Uterus (tissue), 3 donors: ENCODE measurements at regions not wholly inside any gene's neighbourhood (a gene's known extent, or its start where the extent isn't known, plus 50 kb on each side); places are given as distances from the start of the nearest gene placed in this dataset.

Source experiments
- DNase-seq, 2 donors: peaks; one replicate each; pipeline ENCODE4 v3.0.0-alpha.2; 2019 to 2020
- H3K27ac ChIP-seq, 2 donors: fragments of 200-600 bp; sonication (generic); 1 replicate in 1 of 2; 2 replicates in 1 of 2; pipeline ENCODE4 v1.5.1; 2016 to 2018
- H3K27me3 ChIP-seq, 2 donors: fragments of 200-600 bp; sonication (generic); one replicate each; pipeline ENCODE4 v1.5.1; 2018 to 2019; ENCODE audit warnings: control low read depth in 1 of 2
- H3K36me3 ChIP-seq, 2 donors: fragments of 200-600 bp; sonication (generic); one replicate each; pipeline ENCODE4 v1.5.1; 2019; ENCODE audit warnings: control low read depth in 1 of 2
- H3K4me1 ChIP-seq, 2 donors: fragments of 200-600 bp; sonication (generic); one replicate each; pipeline ENCODE4 v1.5.1; 2018 to 2019; ENCODE audit warnings: control low read depth in 1 of 2
- H3K4me3 ChIP-seq, 2 donors: fragments of 200-600 bp; sonication (generic); 1 replicate in 1 of 2; 2 replicates in 1 of 2; pipeline ENCODE4 v1.5.1; 2018 to 2019; ENCODE audit warnings: mild to moderate bottlenecking in 1 of 2
- H3K9me3 ChIP-seq, 2 donors: fragments of 200-600 bp; sonication (generic); one replicate each; pipeline ENCODE4 v1.5.1; 2019; ENCODE audit warnings: control low read depth in 1 of 2
- POLR2A ChIP-seq, 2 donors: fragments of 450-650 bp; IDR thresholded peaks; one replicate each; pipeline ENCODE4 v1.6.1; 2016; ENCODE audit warnings: antibody characterized with exemption in 2 of 2, mild to moderate bottlenecking in 1 of 2, moderate library complexity in 1 of 2
- intact Hi-C: fragments of 100-400 bp; cut with DNase I; formaldehyde crosslinking; loops from one replicate; pipeline ENCODE4 v1.15.1; 2023; ENCODE audit warnings: low total_unique reads
- TF ChIP-seq, protein P1 (sequence below), 4 experiments: fragments of 200-600 bp in 2 of 4; fragments of 450-650 bp in 2 of 4; sonication (generic) in 2 of 4; IDR thresholded peaks; one replicate each; pipeline ENCODE4 v1.5.1; 2016 to 2019; ENCODE audit warnings: antibody characterized with exemption in 4 of 4, mild to moderate bottlenecking in 2 of 4, moderate library complexity in 1 of 4
- donor health status: DM: yes; HTN: yes; CAD: no.

- TF ChIP-seq, protein P1, sequence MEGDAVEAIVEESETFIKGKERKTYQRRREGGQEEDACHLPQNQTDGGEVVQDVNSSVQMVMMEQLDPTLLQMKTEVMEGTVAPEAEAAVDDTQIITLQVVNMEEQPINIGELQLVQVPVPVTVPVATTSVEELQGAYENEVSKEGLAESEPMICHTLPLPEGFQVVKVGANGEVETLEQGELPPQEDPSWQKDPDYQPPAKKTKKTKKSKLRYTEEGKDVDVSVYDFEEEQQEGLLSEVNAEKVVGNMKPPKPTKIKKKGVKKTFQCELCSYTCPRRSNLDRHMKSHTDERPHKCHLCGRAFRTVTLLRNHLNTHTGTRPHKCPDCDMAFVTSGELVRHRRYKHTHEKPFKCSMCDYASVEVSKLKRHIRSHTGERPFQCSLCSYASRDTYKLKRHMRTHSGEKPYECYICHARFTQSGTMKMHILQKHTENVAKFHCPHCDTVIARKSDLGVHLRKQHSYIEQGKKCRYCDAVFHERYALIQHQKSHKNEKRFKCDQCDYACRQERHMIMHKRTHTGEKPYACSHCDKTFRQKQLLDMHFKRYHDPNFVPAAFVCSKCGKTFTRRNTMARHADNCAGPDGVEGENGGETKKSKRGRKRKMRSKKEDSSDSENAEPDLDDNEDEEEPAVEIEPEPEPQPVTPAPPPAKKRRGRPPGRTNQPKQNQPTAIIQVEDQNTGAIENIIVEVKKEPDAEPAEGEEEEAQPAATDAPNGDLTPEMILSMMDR (IDR thresholded peaks at IDR 0.05), result no peak
- TF ChIP-seq POLR2A (IDR thresholded peaks at IDR 0.05), result no peak
- H3K4me3 ChIP-seq, result no peak overlapping the region
- no peak overlapping the region for H3K27ac ChIP-seq
- intact Hi-C loops, result no loop called here
- no peaks in the 10 kb centered on the region for H3K4me1 ChIP-seq
- no peak for DNase-seq
- no peaks in the 10 kb centered on the region for H3K36me3 ChIP-seq
- H3K27me3 ChIP-seq, result no peaks in the 10 kb centered on the region
- H3K9me3 ChIP-seq, result no peaks in the 10 kb centered on the region
Observed at GRCh38 chr3:181549266-181549665, 162.5 kb upstream of the SOX2 start.

DNA sequence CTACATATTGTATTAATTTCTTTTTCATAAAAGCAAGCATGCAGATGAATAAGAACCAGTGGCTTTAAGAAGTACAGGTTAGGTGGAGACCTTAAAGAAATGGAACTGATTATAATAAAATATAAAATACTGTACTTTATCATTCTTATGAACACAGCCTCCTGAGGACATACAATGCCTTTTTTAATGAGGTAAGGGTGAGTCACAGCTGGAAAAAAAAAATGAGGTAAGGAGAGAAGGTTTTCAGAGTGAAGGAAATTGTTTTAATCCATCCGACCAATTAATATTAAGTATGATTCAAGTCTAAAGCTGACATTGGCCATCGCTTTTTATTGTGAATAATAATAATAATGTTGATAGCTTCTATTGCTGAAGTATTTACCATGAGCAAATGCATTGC lies 170.3 kb upstream of the SOX2 start:
- no peak for TF ChIP-seq POLR2A (IDR thresholded peaks at IDR 0.05)
- TF ChIP-seq, protein P1 (IDR thresholded peaks at IDR 0.05), result no peak
- no peak for DNase-seq
- Histone ChIP-seq H3K27me3 (no peaks in the 10 kb centered on the region), H3K9me3 (no peaks in the 10 kb centered on the region), H3K27ac (no peak overlapping the region), H3K4me3 (no peak overlapping the region), H3K4me1 (no peaks in the 10 kb centered on the region), H3K36me3 (no peaks in the 10 kb centered on the region)
- intact Hi-C loops, result no loop called here

GRCh38 chr3:181534781-181535221 lies 176.9 kb upstream of the SOX2 start:
- H3K36me3 ChIP-seq, result no peaks in the 10 kb centered on the region
- intact Hi-C loops, result no loop called here
- TF ChIP-seq, protein P1 (IDR thresholded peaks at IDR 0.05), result no peak
- TF ChIP-seq POLR2A (IDR thresholded peaks at IDR 0.05), result no peak
- no peak overlapping the region for H3K4me3 ChIP-seq
- no peak for DNase-seq
- H3K27me3 ChIP-seq, result no peaks in the 10 kb centered on the region
- no peaks in the 10 kb centered on the region for H3K4me1 ChIP-seq
- no peaks in the 10 kb centered on the region for H3K9me3 ChIP-seq
- H3K27ac ChIP-seq, result no peak overlapping the region

- Histone ChIP-seq H3K9me3 (no peaks in the 10 kb centered on the region), H3K36me3 (no peaks in the 10 kb centered on the region), H3K27ac (no peak overlapping the region), H3K4me1 (no peaks in the 10 kb centered on the region), H3K27me3 (no peaks in the 10 kb centered on the region), H3K4me3 (no peak overlapping the region)
- DNase-seq, result no peak
- intact Hi-C loops, result no loop called here
- no peak for TF ChIP-seq POLR2A (IDR thresholded peaks at IDR 0.05)
- TF ChIP-seq, protein P1 (IDR thresholded peaks at IDR 0.05), result no peak
Observed at GRCh38 chr3:181533811-181534210, 177.9 kb upstream of the SOX2 start.

- DNase-seq, result no peak
- H3K4me1 ChIP-seq, result no peaks in the 10 kb centered on the region
- H3K27ac ChIP-seq, result no peak overlapping the region
- no peaks in the 10 kb centered on the region for H3K36me3 ChIP-seq
- no peak overlapping the region for H3K4me3 ChIP-seq
- TF ChIP-seq, protein P1 (IDR thresholded peaks at IDR 0.05), result no peak
- TF ChIP-seq POLR2A (IDR thresholded peaks at IDR 0.05), result no peak
- intact Hi-C loops, result no loop called here
- H3K27me3 ChIP-seq, result no peaks in the 10 kb centered on the region
- no peaks in the 10 kb centered on the region for H3K9me3 ChIP-seq
Observed at GRCh38 chr3:181530584-181530983, 181.1 kb upstream of the SOX2 start.
